ENCODE measurements at regions not wholly inside any gene's neighbourhood (a gene's known extent, or its start where the extent isn't known, plus 50 kb on each side); places are given as distances from the start of the nearest gene placed in this dataset.

GRCh38 chr2:47640356-47640755, 69.6 kb upstream of the KCNK12 start:
- POLR2A ChIA-PET: no interaction called here
- DNase-seq (no peak), ATAC-seq (no peak)
- CTCF ChIA-PET: interaction anchor here (0.7 kb wide), 1 partner anchor 125 kb away, joined by 3 read pairs; no protein-coding TSS in a partner anchor
- Mint-ChIP-seq H3K4me3 (no peak overlapping the region), H3K36me3 (ENCODE audit: low read depth) (no peaks in the 10 kb centered on the region), H3K27ac (no peak overlapping the region), H3K27me3 (peaks cover 1% of the 10 kb centered on the region), H3K9me3 (no peaks in the 10 kb centered on the region), H3K4me1 (ENCODE audit: low read depth) (no peaks in the 10 kb centered on the region)
- TF ChIP-seq, protein P1, sequence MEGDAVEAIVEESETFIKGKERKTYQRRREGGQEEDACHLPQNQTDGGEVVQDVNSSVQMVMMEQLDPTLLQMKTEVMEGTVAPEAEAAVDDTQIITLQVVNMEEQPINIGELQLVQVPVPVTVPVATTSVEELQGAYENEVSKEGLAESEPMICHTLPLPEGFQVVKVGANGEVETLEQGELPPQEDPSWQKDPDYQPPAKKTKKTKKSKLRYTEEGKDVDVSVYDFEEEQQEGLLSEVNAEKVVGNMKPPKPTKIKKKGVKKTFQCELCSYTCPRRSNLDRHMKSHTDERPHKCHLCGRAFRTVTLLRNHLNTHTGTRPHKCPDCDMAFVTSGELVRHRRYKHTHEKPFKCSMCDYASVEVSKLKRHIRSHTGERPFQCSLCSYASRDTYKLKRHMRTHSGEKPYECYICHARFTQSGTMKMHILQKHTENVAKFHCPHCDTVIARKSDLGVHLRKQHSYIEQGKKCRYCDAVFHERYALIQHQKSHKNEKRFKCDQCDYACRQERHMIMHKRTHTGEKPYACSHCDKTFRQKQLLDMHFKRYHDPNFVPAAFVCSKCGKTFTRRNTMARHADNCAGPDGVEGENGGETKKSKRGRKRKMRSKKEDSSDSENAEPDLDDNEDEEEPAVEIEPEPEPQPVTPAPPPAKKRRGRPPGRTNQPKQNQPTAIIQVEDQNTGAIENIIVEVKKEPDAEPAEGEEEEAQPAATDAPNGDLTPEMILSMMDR (IDR thresholded peaks at IDR 0.05): no peak
- intact Hi-C loops (cut with micrococcal nuclease): no loop called here

DNA sequence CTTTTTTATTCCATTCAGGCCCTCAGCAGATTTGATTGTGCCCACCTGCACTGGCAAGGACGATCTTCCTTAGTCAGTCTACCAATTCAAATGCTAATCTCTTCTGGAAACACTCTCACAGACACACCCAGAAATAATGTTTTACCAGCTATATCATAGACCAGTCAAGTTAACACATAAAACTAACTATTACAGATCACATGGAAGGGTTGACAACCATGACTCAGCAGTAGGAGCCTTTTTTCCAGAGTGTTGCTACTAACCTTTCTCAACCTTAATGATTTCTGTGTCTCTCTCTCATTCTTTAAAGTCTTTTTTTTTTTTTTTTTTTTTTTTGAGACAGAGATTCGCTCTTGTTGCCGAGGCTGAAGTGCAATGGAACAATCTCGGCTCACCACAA, 68.7 kb upstream of the KCNK12 start:
- ChIA-PET POLR2A (no interaction called here), CTCF (no interaction called here)
- TF ChIP-seq, protein P1 (IDR thresholded peaks at IDR 0.05): no peak
- Mint-ChIP-seq H3K27me3 (peaks cover 1% of the 10 kb centered on the region), H3K27ac (no peak overlapping the region), H3K4me3 (no peak overlapping the region), H3K9me3 (no peaks in the 10 kb centered on the region), H3K36me3 (ENCODE audit: low read depth) (no peaks in the 10 kb centered on the region), H3K4me1 (ENCODE audit: low read depth) (no peaks in the 10 kb centered on the region)
- intact Hi-C loops (cut with micrococcal nuclease): no loop called here
- no peak for DNase-seq
- ATAC-seq: no peak

GRCh38 chr2:47638430-47638829, 67.6 kb upstream of the KCNK12 start:
- Mint-ChIP-seq H3K27me3 (peaks cover 1% of the 10 kb centered on the region), H3K4me1 (ENCODE audit: low read depth) (no peaks in the 10 kb centered on the region), H3K9me3 (no peaks in the 10 kb centered on the region), H3K4me3 (no peak overlapping the region), H3K27ac (no peak overlapping the region), H3K36me3 (ENCODE audit: low read depth) (no peaks in the 10 kb centered on the region)
- intact Hi-C loops (cut with micrococcal nuclease): no loop called here
- ATAC-seq (no peak), DNase-seq (no peak)
- ChIA-PET POLR2A (no interaction called here), CTCF (no interaction called here)
- TF ChIP-seq, protein P1 (IDR thresholded peaks at IDR 0.05): no peak

DNA sequence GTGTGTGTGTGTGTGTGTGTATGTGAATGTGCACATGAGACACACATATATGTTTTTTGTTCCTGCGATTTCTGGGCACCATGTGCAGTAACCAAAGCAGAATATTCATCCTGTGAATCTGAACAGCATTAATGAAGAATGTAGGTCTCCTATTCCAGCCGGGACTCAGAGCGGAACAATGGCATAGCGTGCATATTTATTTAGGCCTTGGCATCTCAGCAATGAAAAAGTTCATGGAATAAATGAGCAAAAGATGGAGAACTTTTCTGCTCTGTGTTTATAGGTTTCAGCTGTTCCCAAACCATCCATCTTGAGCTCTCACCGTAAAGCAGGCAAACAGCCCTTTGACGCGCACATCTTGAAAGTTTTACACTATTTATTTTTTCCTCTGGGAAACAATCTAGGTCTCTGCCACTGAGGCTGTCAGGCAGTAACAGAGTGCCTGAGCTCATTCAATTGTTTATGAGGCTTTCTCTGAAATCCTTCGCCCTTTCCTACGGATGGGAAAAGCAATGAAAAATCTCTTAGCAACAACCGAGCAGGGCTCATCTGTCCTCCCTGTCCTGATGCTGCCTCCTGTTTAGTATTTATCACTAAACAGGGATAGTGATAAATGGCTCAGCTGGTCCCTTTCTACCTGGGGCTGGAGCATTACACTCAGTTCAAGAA, 65.9 kb upstream of the KCNK12 start:
- ATAC-seq: no peak

DNA sequence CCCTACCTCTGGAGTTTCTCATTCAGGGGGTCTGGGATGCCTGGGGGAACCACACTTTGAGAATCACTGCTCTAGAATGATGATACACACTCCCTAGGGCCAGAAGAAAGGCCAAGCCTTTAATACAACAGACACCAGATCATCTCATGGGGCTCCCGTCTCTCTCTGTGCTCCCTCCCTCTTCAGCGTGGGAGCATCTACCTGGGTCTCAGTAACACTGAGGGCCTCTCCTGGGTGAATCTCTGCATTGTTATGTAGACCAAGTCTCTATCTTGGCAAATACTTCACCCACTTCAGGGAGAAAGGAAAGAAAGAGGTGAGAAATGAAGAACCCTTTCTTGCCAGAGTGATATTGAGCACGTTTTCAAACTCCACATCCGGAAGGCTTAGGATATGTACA, 65.4 kb upstream of the KCNK12 start:
- no peak overlapping the region for H3K4me3 Mint-ChIP-seq
- intact Hi-C loops (cut with micrococcal nuclease): no loop called here
- CTCF ChIA-PET: interaction anchor here (1.8 kb wide), 1 partner anchor 131 kb away, joined by 4 read pairs; no protein-coding TSS in a partner anchor

More for the DNA sequence above, 65.9 kb upstream of the KCNK12 start:
- no peak for DNase-seq
- Mint-ChIP-seq H3K4me3 (no peak overlapping the region), H3K4me1 (ENCODE audit: low read depth) (no peaks in the 10 kb centered on the region), H3K9me3 (no peaks in the 10 kb centered on the region), H3K27ac (no peak overlapping the region), H3K27me3 (peaks cover 1% of the 10 kb centered on the region), H3K36me3 (ENCODE audit: low read depth) (no peaks in the 10 kb centered on the region)
- CTCF ChIA-PET: interaction anchor here (1.8 kb wide), 1 partner anchor 131 kb away, joined by 4 read pairs; no protein-coding TSS in a partner anchor
- POLR2A ChIA-PET: no interaction called here
- TF ChIP-seq, protein P1 (IDR thresholded peaks at IDR 0.05): no peak
- intact Hi-C loops (cut with micrococcal nuclease): no loop called here

More for the DNA sequence above, 65.4 kb upstream of the KCNK12 start:
- no peaks in the 10 kb centered on the region for H3K9me3 Mint-ChIP-seq
- H3K4me1 Mint-ChIP-seq (ENCODE audit: low read depth): no peaks in the 10 kb centered on the region
- H3K36me3 Mint-ChIP-seq (ENCODE audit: low read depth): no peaks in the 10 kb centered on the region
- peaks cover 1% of the 10 kb centered on the region for H3K27me3 Mint-ChIP-seq
- POLR2A ChIA-PET: no interaction called here
- TF ChIP-seq, protein P1 (IDR thresholded peaks at IDR 0.05): no peak
- DNase-seq (no peak), ATAC-seq (no peak)
- H3K27ac Mint-ChIP-seq: no peak overlapping the region

Data from activated CD8-positive, alpha-beta T cell treated with anti-CD3 and anti-CD28 coated beads for 36 hours (primary cell).